BJ (cell line): ENCODE measurements at regions not wholly inside any gene's neighbourhood (a gene's known extent, or its start where the extent isn't known, plus 50 kb on each side); places are given as distances from the start of the nearest gene placed in this dataset.

ENCODE experiments used
- CTCF ChIA-PET: fragments of 350-600 bp; formaldehyde crosslinking; extraction: SDS; loops from one replicate; lab custom pipeline; 2021; ENCODE audit warnings: antibody characterized with exemption, inconsistent platforms; lab: Yijun Ruan, JAX
- POLR2A ChIA-PET: fragments of 300-600 bp; sonication (Branson Sonifier 250); formaldehyde crosslinking; extraction: SDS; loops from one replicate; lab custom pipeline; 2021; ENCODE audit warnings: antibody characterized with exemption; lab: Charles Lee
- DNase-seq: peaks from one replicate; pipeline ENCODE4 v3.0.0-alpha.2; 2011; ENCODE audit warnings: low read depth
- H3K27me3 ChIP-seq: 2 replicates; pipeline ENCODE4 v1.6.0; 2011; ENCODE audit warnings: low read length; ENCODE audit not compliant: control insufficient read depth, insufficient read depth
- H3K36me3 ChIP-seq: 2 replicates; pipeline ENCODE4 v1.5.1; 2011; ENCODE audit warnings: low read length; ENCODE audit not compliant: control insufficient read depth, insufficient read depth
- H3K4me3 ChIP-seq: 2 replicates; pipeline ENCODE4 v1.5.1; 2011; ENCODE audit warnings: low read depth, mild to moderate bottlenecking, control low read depth, low read length
- CTCF ChIP-seq: IDR thresholded peaks from 2 replicates; pipeline ENCODE4 v1.5.1; 2011; ENCODE audit warnings: low read depth, mild to moderate bottlenecking, control low read depth, inconsistent platforms, low read length, moderate library complexity; ENCODE audit not compliant: insufficient read depth

- Histone ChIP-seq H3K4me3 (peak overlapping the region; percentile 12; the same call in 1 of the 2 replicates), H3K36me3 (no peaks in the 10 kb centered on the region), H3K27me3 (peaks cover 2% of the 10 kb centered on the region)
- DNase-seq = no peak
- ChIA-PET CTCF (no interaction called here), POLR2A (no interaction called here)
- TF ChIP-seq CTCF = no peak
These were observed 93.7 kb downstream of the PSMB1 start for GRCh38 chr6:170459451-170459850.

GRCh38 chr6:170456886-170457698 is 96.0 kb downstream of the PSMB1 start:
- peaks cover 2% of the 10 kb centered on the region; the same call in 1 of the 2 replicates for H3K27me3 ChIP-seq
- H3K4me3 ChIP-seq = no peak overlapping the region
- no peak for DNase-seq
- ChIA-PET POLR2A (no interaction called here), CTCF (interaction anchor here (1.0 kb wide), 1 partner anchor 8 kb away, joined by 3 read pairs; no protein-coding TSS in a partner anchor)
- H3K36me3 ChIP-seq = no peaks in the 10 kb centered on the region
- no peak for TF ChIP-seq CTCF
